Right atrium auricular region (tissue), 2 donors: ENCODE measurements at regions not wholly inside any gene's neighbourhood (a gene's known extent, or its start where the extent isn't known, plus 50 kb on each side); places are given as distances from the start of the nearest gene placed in this dataset.

Source experiments
- DNase-seq: peaks from one replicate; pipeline ENCODE4 v3.0.0-alpha.2; 2019; ENCODE audit warnings: low spot score
- H3K27ac ChIP-seq, 2 donors: fragments of 200-600 bp; sonication (generic); 1 replicate in 1 of 2; 2 replicates in 1 of 2; pipeline ENCODE4 v1.5.1; 2016 to 2019
- H3K27me3 ChIP-seq, 2 donors: fragments of 200-600 bp; sonication (generic); one replicate each; pipeline versions ENCODE4 v1.5.1 to v1.6.0; 2017 to 2019
- H3K36me3 ChIP-seq: fragments of 200-600 bp; sonication (generic); one replicate; pipeline ENCODE4 v1.5.1; 2016
- H3K4me1 ChIP-seq, 2 donors: fragments of 200-600 bp; sonication (generic); one replicate each; pipeline versions ENCODE4 v1.5.1 to v1.6.0; 2017 to 2019
- H3K4me3 ChIP-seq, 2 donors: fragments of 200-600 bp; sonication (generic); 1 replicate in 1 of 2; 2 replicates in 1 of 2; pipeline ENCODE4 v1.5.1; 2017 to 2019; ENCODE audit warnings: mild to moderate bottlenecking in 1 of 2, moderate library complexity in 1 of 2
- H3K9me3 ChIP-seq, 2 donors: fragments of 200-600 bp; sonication (generic); one replicate each; pipeline ENCODE4 v1.5.1; 2019
- TF ChIP-seq, protein P1 (sequence below), 2 donors: fragments of 200-600 bp; sonication (generic); IDR thresholded peaks; one replicate each; pipeline ENCODE4 v1.5.1; 2019; ENCODE audit warnings: antibody characterized with exemption in 2 of 2

DNA sequence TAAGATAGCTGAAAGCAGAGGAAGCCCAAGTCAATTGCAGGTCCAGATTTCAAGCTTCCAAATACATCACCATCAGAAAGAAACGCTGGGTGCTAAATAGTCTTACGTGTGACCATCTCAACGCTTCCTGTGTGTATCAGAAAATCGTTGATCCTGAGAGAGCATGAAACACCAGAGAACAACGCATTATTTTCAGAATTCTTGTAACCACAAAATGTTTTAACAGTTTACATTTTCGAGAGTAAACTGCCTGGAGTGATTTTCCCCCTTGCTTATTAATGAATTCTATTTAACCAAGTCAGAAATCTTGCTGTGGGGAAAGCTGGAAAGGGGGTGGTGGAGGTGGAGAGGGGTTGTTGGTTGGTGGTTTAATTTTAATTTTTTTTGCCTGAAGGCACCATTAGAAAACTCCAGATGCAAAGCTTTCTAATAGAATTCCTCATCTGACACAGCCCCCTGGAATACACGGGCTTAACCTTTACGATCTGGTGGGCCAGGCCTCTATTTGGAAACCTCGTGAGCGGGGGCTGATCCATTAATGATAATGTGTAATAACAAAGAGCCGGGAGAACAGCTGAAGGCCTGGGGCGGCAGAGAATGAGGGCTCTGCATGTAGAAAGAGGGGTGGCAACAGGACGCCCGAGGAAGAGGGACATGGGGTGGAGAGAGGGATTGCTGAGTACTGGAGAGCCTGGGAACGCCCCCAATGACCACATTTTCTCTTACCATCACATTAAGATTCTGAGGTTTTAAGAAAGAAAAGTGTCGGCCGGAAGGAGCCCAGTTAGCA is 124.5 kb upstream of the NFIB start:
- no peak for DNase-seq
- Histone ChIP-seq H3K27me3 (no peaks in the 10 kb centered on the region), H3K36me3 (no peaks in the 10 kb centered on the region), H3K9me3 (no peaks in the 10 kb centered on the region), H3K27ac (peak overlapping the region; percentile 20 to 68), H3K4me1 (peaks cover 0 to 31% of the 10 kb centered on the region in 2 donors), H3K4me3 (no peak overlapping the region)
- TF ChIP-seq, protein P1, sequence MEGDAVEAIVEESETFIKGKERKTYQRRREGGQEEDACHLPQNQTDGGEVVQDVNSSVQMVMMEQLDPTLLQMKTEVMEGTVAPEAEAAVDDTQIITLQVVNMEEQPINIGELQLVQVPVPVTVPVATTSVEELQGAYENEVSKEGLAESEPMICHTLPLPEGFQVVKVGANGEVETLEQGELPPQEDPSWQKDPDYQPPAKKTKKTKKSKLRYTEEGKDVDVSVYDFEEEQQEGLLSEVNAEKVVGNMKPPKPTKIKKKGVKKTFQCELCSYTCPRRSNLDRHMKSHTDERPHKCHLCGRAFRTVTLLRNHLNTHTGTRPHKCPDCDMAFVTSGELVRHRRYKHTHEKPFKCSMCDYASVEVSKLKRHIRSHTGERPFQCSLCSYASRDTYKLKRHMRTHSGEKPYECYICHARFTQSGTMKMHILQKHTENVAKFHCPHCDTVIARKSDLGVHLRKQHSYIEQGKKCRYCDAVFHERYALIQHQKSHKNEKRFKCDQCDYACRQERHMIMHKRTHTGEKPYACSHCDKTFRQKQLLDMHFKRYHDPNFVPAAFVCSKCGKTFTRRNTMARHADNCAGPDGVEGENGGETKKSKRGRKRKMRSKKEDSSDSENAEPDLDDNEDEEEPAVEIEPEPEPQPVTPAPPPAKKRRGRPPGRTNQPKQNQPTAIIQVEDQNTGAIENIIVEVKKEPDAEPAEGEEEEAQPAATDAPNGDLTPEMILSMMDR (IDR thresholded peaks at IDR 0.05) = no peak

DNA sequence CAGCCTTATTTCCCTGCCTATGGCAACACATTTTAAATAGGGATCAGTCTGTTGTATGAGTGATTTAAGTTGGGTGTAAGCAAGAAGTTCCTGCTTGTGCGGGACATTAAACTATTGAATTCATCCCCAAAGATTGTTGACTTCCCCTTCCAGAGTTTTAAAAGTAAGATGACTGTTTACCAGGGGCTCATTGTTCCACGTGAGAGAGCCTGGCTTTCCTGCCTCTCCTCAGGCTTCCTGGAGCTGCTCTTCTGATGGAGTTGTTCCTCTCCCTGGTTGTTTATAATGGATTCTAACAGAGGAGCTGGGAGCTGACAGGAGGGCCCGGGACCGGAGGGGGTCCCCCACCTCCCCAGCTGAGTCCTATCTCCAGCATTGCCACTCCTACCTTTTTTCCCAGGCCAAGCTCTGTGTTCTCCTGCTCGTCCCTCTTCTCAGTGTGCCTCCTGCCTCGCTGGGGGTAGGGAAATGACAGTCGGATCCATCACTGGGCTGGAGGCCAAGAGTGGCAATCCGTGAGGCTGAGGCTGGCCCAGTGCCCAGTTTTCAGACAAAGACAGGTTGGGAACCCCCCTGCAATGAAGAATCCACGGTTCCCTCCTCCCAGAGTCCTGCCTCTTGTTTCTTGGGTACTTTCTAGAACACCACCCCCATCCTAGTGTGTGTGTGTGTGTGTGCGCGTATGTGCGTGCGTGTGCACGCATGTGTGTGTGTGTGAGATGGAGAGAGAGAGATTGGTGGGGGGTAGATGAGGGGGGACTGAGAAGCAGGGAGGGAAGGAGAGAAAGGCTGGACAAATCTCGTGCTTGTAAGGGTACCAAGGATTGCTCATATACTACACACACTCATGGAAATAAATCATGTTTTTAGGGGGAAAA is 123.7 kb upstream of the NFIB start:
- Histone ChIP-seq H3K27me3 (no peaks in the 10 kb centered on the region), H3K4me1 (peaks cover 0 to 39% of the 10 kb centered on the region in 2 donors), H3K27ac (peak overlapping the region; percentile 20 to 68), H3K4me3 (no peak overlapping the region), H3K36me3 (no peaks in the 10 kb centered on the region), H3K9me3 (no peaks in the 10 kb centered on the region)
- no peak for DNase-seq
- TF ChIP-seq, protein P1 (IDR thresholded peaks at IDR 0.05) = no peak

DNA sequence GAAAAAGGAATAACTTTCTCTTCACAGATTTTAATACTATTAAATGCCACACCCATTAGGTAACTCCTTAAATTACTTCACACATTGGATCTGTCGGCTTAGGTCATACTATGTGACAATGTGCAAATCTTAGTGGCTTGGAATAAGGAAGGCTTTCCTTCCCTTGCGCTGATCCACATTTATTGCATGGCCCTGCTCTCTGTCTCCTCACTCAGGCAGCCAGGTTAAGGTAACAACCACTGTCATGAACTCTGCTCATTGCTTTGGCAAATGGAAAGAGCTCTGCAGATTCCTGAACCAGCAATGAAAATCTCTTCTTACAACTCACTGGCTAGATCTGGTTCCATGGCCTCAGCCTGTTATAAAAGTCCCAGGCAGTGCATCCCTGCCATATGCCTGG is 121.9 kb upstream of the NFIB start:
- TF ChIP-seq, protein P1 (IDR thresholded peaks at IDR 0.05) = no peak

DNA sequence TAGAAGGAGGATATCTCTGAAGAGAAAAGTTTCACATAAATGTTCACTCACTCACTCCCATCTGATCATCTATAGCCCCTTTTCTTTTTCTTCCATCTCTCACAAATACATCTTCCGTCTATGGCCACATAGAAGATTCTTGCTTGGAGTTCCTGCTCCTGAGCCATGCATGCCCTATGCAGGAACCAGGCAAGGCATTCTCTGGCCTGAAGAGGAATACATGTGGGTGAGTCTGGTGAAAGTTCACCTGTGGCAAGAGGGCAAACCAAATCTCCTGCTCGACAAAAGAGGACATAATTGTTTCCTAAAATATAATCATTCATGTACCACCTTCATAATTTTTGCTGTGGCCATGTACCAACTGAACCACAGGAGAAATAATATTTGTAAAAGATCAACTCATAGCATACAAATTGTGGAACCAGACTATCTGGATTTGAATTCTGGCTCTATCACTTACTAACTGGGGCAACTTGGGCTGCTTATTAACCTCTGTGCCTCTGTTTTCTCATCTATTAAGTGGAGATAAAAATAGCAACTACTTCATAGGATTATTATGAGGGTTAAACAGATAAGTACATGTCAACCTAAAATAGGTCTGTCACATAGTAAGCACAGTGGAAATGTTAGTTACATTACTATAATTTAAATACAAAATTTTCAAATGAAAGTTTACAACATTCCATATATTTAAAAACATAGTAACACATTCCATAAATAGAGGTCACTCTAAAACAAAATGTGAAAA is 121.2 kb upstream of the NFIB start:
- TF ChIP-seq, protein P1 (IDR thresholded peaks at IDR 0.05) = no peak
- Histone ChIP-seq H3K4me3 (no peak overlapping the region), H3K27me3 (no peaks in the 10 kb centered on the region), H3K36me3 (no peaks in the 10 kb centered on the region), H3K4me1 (peaks cover 0 to 38% of the 10 kb centered on the region in 2 donors), H3K27ac (peak overlapping the region; percentile 27 to 84), H3K9me3 (no peaks in the 10 kb centered on the region)
- DNase-seq = no peak

More for the DNA sequence above, 121.9 kb upstream of the NFIB start:
- Histone ChIP-seq H3K27me3 (no peaks in the 10 kb centered on the region), H3K4me3 (no peak overlapping the region), H3K36me3 (no peaks in the 10 kb centered on the region), H3K9me3 (no peaks in the 10 kb centered on the region), H3K27ac (peak overlapping the region; percentile 27 to 84), H3K4me1 (peaks cover 0 to 41% of the 10 kb centered on the region in 2 donors)
- no peak for DNase-seq

DNA sequence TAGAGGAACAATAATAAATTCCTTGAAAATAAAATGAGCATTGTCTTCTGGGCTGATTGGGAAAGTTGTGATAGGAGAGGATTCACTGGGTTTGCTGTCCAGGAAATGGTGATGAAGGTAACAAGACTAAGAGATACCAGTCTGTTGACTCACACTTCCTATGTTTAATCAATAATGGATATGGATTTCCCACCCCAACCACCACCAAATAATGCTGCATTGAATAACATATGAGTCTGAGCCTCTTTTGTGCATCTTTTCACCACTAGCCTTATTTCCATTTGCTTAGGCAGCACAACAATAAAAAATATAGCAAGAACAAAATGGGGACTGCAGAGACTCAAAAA is 120.2 kb upstream of the NFIB start:
- Histone ChIP-seq H3K27me3 (no peaks in the 10 kb centered on the region), H3K4me3 (no peak overlapping the region), H3K9me3 (no peaks in the 10 kb centered on the region), H3K4me1 (peaks cover 0 to 39% of the 10 kb centered on the region in 2 donors), H3K27ac (peak overlapping the region; percentile 27 to 84), H3K36me3 (no peaks in the 10 kb centered on the region)
- TF ChIP-seq, protein P1 (IDR thresholded peaks at IDR 0.05) = peak in 1 of 2 donors; percentile 33
- no peak for DNase-seq
